ENCODE measurements at regions not wholly inside any gene's neighbourhood (a gene's known extent, or its start where the extent isn't known, plus 50 kb on each side); places are given as distances from the start of the nearest gene placed in this dataset.

GRCh38 chr1:60872426-60873054, 209.8 kb upstream of the NFIA start:
- Histone ChIP-seq H3K36me3 (replicated peaks) (no peaks in the 10 kb centered on the region), H3K4me1 (no peaks in the 10 kb centered on the region), H3K9me3 (no peaks in the 10 kb centered on the region), H3K4me3 (no peak overlapping the region), H3K27me3 (ENCODE audit: low read depth) (peaks cover 32% of the 10 kb centered on the region)
- DNase-seq (ENCODE audit: low spot score in 2 of 2), result no peak
- in situ Hi-C loops (cut with MboI; ENCODE audit: low sequenced_read_pairs), result no loop called here

DNA sequence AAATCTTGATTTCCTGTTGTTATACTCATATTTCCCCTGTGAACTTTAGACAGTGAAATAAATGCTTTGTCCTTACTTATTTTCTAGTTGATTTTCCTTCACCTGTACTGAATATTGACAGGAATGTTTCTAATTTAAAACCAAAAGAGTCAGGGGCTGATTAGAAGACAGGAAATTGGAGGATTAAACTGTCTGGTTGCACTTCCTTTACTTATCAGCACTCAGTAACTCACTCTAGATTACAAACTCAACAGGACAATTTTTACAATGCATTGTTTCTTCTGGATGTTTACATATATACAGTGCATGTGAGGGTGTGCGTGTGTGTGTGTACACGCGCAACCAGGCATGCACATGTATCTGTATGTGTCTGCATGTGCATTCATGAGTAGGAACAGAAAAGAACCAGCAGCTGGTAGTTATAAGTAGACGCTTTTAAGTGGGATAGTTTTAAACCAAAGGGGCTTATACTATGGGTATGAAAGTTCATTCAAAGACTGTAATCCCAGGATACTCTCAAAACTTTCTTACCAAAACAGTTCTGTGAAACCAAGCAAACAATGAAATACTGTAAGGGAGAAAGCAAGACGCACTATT, 212.0 kb upstream of the NFIA start:
- Histone ChIP-seq H3K9me3 (no peaks in the 10 kb centered on the region), H3K36me3 (replicated peaks) (no peaks in the 10 kb centered on the region), H3K27me3 (ENCODE audit: low read depth) (peaks cover 49% of the 10 kb centered on the region), H3K4me1 (no peaks in the 10 kb centered on the region), H3K4me3 (no peak overlapping the region)
- DNase-seq (ENCODE audit: low spot score in 2 of 2), result no peak
- in situ Hi-C loops (cut with MboI; ENCODE audit: low sequenced_read_pairs), result no loop called here

DNA sequence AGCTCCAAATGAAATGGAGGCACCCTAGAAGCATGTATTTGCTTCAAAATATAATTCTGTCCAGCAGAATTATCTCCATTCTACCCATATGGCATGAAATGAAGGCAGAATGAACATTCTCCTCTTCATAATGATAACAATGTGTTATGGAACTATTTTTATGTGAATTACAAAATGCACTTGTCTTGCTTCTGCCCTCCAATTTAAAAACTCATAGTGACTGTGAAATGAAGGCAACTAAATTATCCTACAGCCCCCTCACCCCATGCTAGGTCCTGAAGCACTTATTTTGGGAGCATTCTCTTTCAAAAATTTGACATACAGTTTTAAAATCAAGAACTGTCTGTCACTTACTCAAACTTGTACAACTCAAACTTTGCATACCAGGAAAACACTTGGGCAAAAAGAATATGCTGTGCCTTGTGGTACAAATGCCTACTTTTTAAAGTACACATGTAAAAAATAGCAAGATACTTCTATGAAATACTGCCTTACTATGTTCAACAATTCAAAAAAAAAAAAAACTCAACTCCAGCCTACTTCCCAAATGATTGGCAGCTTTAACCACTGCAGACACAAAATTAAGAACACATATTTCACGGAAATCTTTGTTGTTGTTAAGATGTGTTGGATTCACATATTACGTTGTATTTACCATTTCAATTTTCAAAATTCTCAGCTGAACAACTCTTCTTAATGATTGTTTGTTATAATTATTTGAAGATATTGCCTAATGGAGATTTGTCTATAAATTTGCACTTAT, 213.3 kb upstream of the NFIA start:
- H3K9me3 ChIP-seq, result no peaks in the 10 kb centered on the region
- DNase-seq (ENCODE audit: low spot score in 2 of 2), result no peak
- H3K4me3 ChIP-seq, result no peak overlapping the region
- no peaks in the 10 kb centered on the region for H3K36me3 ChIP-seq (replicated peaks)
- in situ Hi-C loops (cut with MboI; ENCODE audit: low sequenced_read_pairs), result no loop called here
- H3K27me3 ChIP-seq (ENCODE audit: low read depth), result peaks cover 60% of the 10 kb centered on the region
- no peaks in the 10 kb centered on the region for H3K4me1 ChIP-seq

- H3K4me1 ChIP-seq, result no peaks in the 10 kb centered on the region
- H3K27me3 ChIP-seq (ENCODE audit: low read depth), result peaks cover 66% of the 10 kb centered on the region
- no peaks in the 10 kb centered on the region for H3K36me3 ChIP-seq (replicated peaks)
- no peak for DNase-seq (ENCODE audit: low spot score in 2 of 2)
- in situ Hi-C loops (cut with MboI; ENCODE audit: low sequenced_read_pairs), result no loop called here
- no peaks in the 10 kb centered on the region for H3K9me3 ChIP-seq
- no peak overlapping the region for H3K4me3 ChIP-seq
Measured at GRCh38 chr1:60867782-60868181, 214.6 kb upstream of the NFIA start.

GRCh38 chr1:60866917-60867531, 215.3 kb upstream of the NFIA start:
- Histone ChIP-seq H3K4me3 (no peak overlapping the region), H3K36me3 (replicated peaks) (no peaks in the 10 kb centered on the region), H3K4me1 (no peaks in the 10 kb centered on the region), H3K27me3 (ENCODE audit: low read depth) (peaks cover 69% of the 10 kb centered on the region), H3K9me3 (no peaks in the 10 kb centered on the region)
- DNase-seq (ENCODE audit: low spot score in 2 of 2), result no peak
- in situ Hi-C loops (cut with MboI; ENCODE audit: low sequenced_read_pairs), result no loop called here

GRCh38 chr1:60866226-60866900, 216.0 kb upstream of the NFIA start:
- DNase-seq (ENCODE audit: low spot score in 2 of 2), result no peak
- H3K36me3 ChIP-seq (replicated peaks), result no peaks in the 10 kb centered on the region
- no peaks in the 10 kb centered on the region for H3K9me3 ChIP-seq
- peaks cover 68% of the 10 kb centered on the region for H3K27me3 ChIP-seq (ENCODE audit: low read depth)
- H3K4me1 ChIP-seq, result no peaks in the 10 kb centered on the region
- H3K4me3 ChIP-seq, result no peak overlapping the region
- in situ Hi-C loops (cut with MboI; ENCODE audit: low sequenced_read_pairs), result no loop called here

GRCh38 chr1:60865166-60865565, 217.2 kb upstream of the NFIA start:
- Histone ChIP-seq H3K36me3 (replicated peaks) (no peaks in the 10 kb centered on the region), H3K9me3 (no peaks in the 10 kb centered on the region), H3K4me1 (no peaks in the 10 kb centered on the region), H3K27me3 (ENCODE audit: low read depth) (peaks cover 63% of the 10 kb centered on the region), H3K4me3 (no peak overlapping the region)
- in situ Hi-C loops (cut with MboI; ENCODE audit: low sequenced_read_pairs), result no loop called here
- no peak for DNase-seq (ENCODE audit: low spot score in 2 of 2)

- no peaks in the 10 kb centered on the region for H3K9me3 ChIP-seq
- in situ Hi-C loops (cut with MboI; ENCODE audit: low sequenced_read_pairs), result no loop called here
- no peaks in the 10 kb centered on the region for H3K36me3 ChIP-seq (replicated peaks)
Measured at GRCh38 chr1:60864722-60865121, 217.6 kb upstream of the NFIA start.

DNA sequence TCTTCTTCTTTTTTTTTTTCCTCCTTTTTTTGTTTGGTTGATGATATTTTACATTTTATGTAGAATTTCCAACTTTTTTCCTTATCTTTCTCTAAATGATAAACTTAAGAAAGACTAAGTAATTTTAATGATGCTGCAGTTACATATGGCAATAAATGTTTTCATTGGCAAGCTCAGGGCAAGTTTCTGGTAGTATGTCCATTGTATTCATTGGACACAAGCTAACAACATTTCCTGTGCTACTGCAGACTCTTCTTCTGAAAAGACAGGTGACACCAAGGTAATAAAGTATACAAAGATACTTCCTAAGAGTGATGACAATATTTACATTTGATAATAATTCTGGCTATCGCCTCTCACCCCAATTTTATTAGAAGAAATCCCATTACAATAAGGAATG, 219.2 kb upstream of the NFIA start:
- in situ Hi-C loops (cut with MboI; ENCODE audit: low sequenced_read_pairs), result no loop called here
- no peaks in the 10 kb centered on the region for H3K4me1 ChIP-seq

More at GRCh38 chr1:60864722-60865121, 217.6 kb upstream of the NFIA start:
- no peaks in the 10 kb centered on the region for H3K4me1 ChIP-seq
- H3K27me3 ChIP-seq (ENCODE audit: low read depth), result peaks cover 63% of the 10 kb centered on the region
- no peak overlapping the region for H3K4me3 ChIP-seq
- no peak for DNase-seq (ENCODE audit: low spot score in 2 of 2)

DNA sequence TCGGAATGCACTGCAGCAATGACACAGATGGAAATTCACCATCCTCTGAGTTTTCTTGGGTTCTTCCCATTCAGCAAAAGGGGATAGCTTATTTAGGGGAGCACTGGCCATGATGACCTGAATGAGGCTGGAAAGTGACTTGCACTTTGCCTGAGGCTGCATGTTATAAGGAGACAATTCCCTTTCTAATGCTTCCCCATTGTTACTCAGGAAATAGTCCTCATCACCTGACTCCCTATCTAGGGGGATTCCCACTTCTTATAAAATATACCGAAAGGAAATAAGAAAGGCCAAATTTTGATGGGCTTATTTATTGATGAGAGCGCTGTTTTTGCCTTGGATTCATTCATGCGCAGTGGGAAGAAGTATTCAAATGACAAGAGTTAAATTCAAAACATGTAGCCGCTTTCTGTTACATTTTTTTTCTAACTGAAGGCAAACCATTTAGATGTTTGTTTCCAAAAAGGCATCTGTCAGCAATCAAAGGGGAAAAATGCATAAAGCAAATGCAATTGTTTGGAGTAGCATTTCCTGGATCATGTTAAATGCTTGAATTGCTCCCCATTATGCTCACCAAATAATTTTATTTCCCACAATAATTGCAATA, 220.3 kb upstream of the NFIA start:
- Histone ChIP-seq H3K4me3 (no peak overlapping the region), H3K27me3 (ENCODE audit: low read depth) (peaks cover 44% of the 10 kb centered on the region), H3K4me1 (no peaks in the 10 kb centered on the region), H3K9me3 (no peaks in the 10 kb centered on the region), H3K36me3 (replicated peaks) (no peaks in the 10 kb centered on the region)
- DNase-seq (ENCODE audit: low spot score in 2 of 2), result no peak
- in situ Hi-C loops (cut with MboI; ENCODE audit: low sequenced_read_pairs), result no loop called here

More for the DNA sequence above, 219.2 kb upstream of the NFIA start:
- H3K36me3 ChIP-seq (replicated peaks), result no peaks in the 10 kb centered on the region
- no peak for DNase-seq (ENCODE audit: low spot score in 2 of 2)
- H3K27me3 ChIP-seq (ENCODE audit: low read depth), result peaks cover 49% of the 10 kb centered on the region
- no peaks in the 10 kb centered on the region for H3K9me3 ChIP-seq
- no peak overlapping the region for H3K4me3 ChIP-seq

- H3K4me3 ChIP-seq, result no peak overlapping the region
- no peaks in the 10 kb centered on the region for H3K4me1 ChIP-seq
- H3K36me3 ChIP-seq (replicated peaks), result no peaks in the 10 kb centered on the region
- no peaks in the 10 kb centered on the region for H3K9me3 ChIP-seq
- in situ Hi-C loops (cut with MboI; ENCODE audit: low sequenced_read_pairs), result no loop called here
- no peak for DNase-seq (ENCODE audit: low spot score in 2 of 2)
- H3K27me3 ChIP-seq (ENCODE audit: low read depth), result peaks cover 20% of the 10 kb centered on the region
Measured at GRCh38 chr1:60859111-60859510, 223.2 kb upstream of the NFIA start.

DNA sequence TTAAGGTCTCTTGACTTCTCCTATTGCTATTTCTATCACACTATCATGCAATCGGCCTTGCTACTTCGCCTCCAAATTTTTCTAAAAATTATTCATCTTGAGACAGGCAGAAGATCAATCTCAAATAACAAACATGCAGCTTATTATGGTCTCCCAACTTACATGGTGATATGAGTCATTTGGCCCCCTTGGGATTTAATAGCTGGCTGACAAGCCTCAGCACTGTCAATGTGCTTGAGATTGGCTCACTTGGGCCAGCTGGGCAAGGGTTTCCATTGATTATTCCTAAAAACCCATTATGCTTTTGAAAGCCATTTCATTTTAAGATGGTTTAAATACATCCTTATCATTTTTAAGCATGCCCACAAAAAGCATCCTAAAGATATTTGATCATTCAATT, 224.5 kb upstream of the NFIA start:
- DNase-seq (ENCODE audit: low spot score in 2 of 2), result no peak
- no peak overlapping the region for H3K4me3 ChIP-seq
- no peaks in the 10 kb centered on the region for H3K36me3 ChIP-seq (replicated peaks)
- H3K9me3 ChIP-seq, result no peaks in the 10 kb centered on the region
- H3K27me3 ChIP-seq (ENCODE audit: low read depth), result peaks cover 14% of the 10 kb centered on the region; the same call in 1 of the 2 replicates
- H3K4me1 ChIP-seq, result no peaks in the 10 kb centered on the region
- in situ Hi-C loops (cut with MboI; ENCODE audit: low sequenced_read_pairs), result no loop called here

- H3K36me3 ChIP-seq (replicated peaks), result no peaks in the 10 kb centered on the region
- no peaks in the 10 kb centered on the region for H3K4me1 ChIP-seq
- H3K27me3 ChIP-seq (ENCODE audit: low read depth), result peaks cover 11% of the 10 kb centered on the region
- H3K9me3 ChIP-seq, result 0 out of 2 replicates have a peak, but pooled peaks cover 2% of the 10 kb centered on the region
- H3K4me3 ChIP-seq, result no peak overlapping the region
- in situ Hi-C loops (cut with MboI; ENCODE audit: low sequenced_read_pairs), result no loop called here
- DNase-seq (ENCODE audit: low spot score in 2 of 2), result no peak
Measured at GRCh38 chr1:60850084-60850483, 232.3 kb upstream of the NFIA start.
